ENCODE measurements at regions not wholly inside any gene's neighbourhood (a gene's known extent, or its start where the extent isn't known, plus 50 kb on each side); places are given as distances from the start of the nearest gene placed in this dataset.

GRCh38 chr7:82625377-82625776 is 181.8 kb upstream of the CACNA2D1 start (continued):
- no peak for TF ChIP-seq SMAD3 (CRISPR knock-in tag; IDR thresholded peaks at IDR 0.05; ENCODE audit: borderline replicate concordance)
- no peak for TF ChIP-seq RELA (CRISPR knock-in tag; IDR thresholded peaks at IDR 0.05; ENCODE audit: borderline replicate concordance)
- no peak for TF ChIP-seq MLX (CRISPR knock-in tag; IDR thresholded peaks at IDR 0.05)
- TF ChIP-seq ELF4 (CRISPR knock-in tag; IDR thresholded peaks at IDR 0.05; ENCODE audit: low read depth): no peak
- no peak for TF ChIP-seq AFF4 (CRISPR knock-in tag; IDR thresholded peaks at IDR 0.05; ENCODE audit: borderline replicate concordance)
- no peak for TF ChIP-seq KAT7 (CRISPR knock-in tag; IDR thresholded peaks at IDR 0.05; ENCODE audit: borderline replicate concordance)
- TF ChIP-seq EMX1 (CRISPR knock-in tag; IDR thresholded peaks at IDR 0.05): no peak

GRCh38 chr7:82624965-82625364 is 181.4 kb upstream of the CACNA2D1 start:
- no peak overlapping the region for H3K27ac Mint-ChIP-seq

GRCh38 chr7:82624337-82624736 is 180.8 kb upstream of the CACNA2D1 start:
- Mint-ChIP-seq H3K9me3 (peaks cover 12% of the 10 kb centered on the region), H3K4me3 (no peak overlapping the region), H3K27ac (no peak overlapping the region), H3K36me3 (no peaks in the 10 kb centered on the region), H3K27me3 (ENCODE audit: low read depth) (no peaks in the 10 kb centered on the region), H3K4me1 (no peaks in the 10 kb centered on the region)
- DNase-seq (ENCODE audit: low spot score): no peak
- TF ChIP-seq ZNF671 (CRISPR knock-in tag; IDR thresholded peaks at IDR 0.05): no peak
- TF ChIP-seq ZBTB43 (CRISPR knock-in tag; IDR thresholded peaks at IDR 0.05): no peak
- no peak for TF ChIP-seq EMX1 (CRISPR knock-in tag; IDR thresholded peaks at IDR 0.05)
- TF ChIP-seq HMGXB4 (CRISPR knock-in tag; IDR thresholded peaks at IDR 0.05): no peak
- TF ChIP-seq ZNF219 (CRISPR knock-in tag; IDR thresholded peaks at IDR 0.05; ENCODE audit: borderline replicate concordance): no peak
- no peak for TF ChIP-seq NR3C1 (CRISPR knock-in tag; conservative IDR thresholded peaks at IDR 0.05; ENCODE audit: low read depth)
- TF ChIP-seq MYBL2 (CRISPR knock-in tag; IDR thresholded peaks at IDR 0.05): no peak
- no peak for TF ChIP-seq ZNF121 (CRISPR knock-in tag; IDR thresholded peaks at IDR 0.05)
- TF ChIP-seq TP53 (CRISPR knock-in tag; IDR thresholded peaks at IDR 0.05): no peak
- TF ChIP-seq MXD4 (CRISPR knock-in tag; IDR thresholded peaks at IDR 0.05; ENCODE audit: borderline replicate concordance): no peak
- TF ChIP-seq IRF2 (CRISPR knock-in tag; IDR thresholded peaks at IDR 0.05; ENCODE audit: borderline replicate concordance, low read depth): no peak
- no peak for TF ChIP-seq GABPB1 (CRISPR knock-in tag; IDR thresholded peaks at IDR 0.05)
- no peak for TF ChIP-seq ZNF232 (CRISPR knock-in tag; IDR thresholded peaks at IDR 0.05)
- TF ChIP-seq IRF1 (CRISPR knock-in tag; IDR thresholded peaks at IDR 0.05): no peak
- no peak for TF ChIP-seq ATF1 (CRISPR knock-in tag; IDR thresholded peaks at IDR 0.05)
- no peak for TF ChIP-seq RELA (CRISPR knock-in tag; IDR thresholded peaks at IDR 0.05; ENCODE audit: borderline replicate concordance)
- no peak for TF ChIP-seq ZNF263 (CRISPR knock-in tag; IDR thresholded peaks at IDR 0.05; ENCODE audit: low read depth)
- TF ChIP-seq ZSCAN18 (CRISPR knock-in tag; IDR thresholded peaks at IDR 0.05): no peak
- TF ChIP-seq TCF7 (CRISPR knock-in tag; IDR thresholded peaks at IDR 0.05; ENCODE audit: low read depth): no peak
- no peak for TF ChIP-seq TEAD1 (CRISPR knock-in tag; IDR thresholded peaks at IDR 0.05)
- no peak for ATAC-seq
- CTCF ChIA-PET: interaction anchor here (1.3 kb wide), 1 partner anchor 99 kb away, joined by 3 read pairs; no protein-coding TSS in a partner anchor
- POLR2A ChIA-PET: interaction anchor here (0.6 kb wide), 1 partner anchor 112 kb away, joined by 3 read pairs; no protein-coding TSS in a partner anchor

More at GRCh38 chr7:82624965-82625364, 181.4 kb upstream of the CACNA2D1 start:
- Mint-ChIP-seq H3K36me3 (no peaks in the 10 kb centered on the region), H3K9me3 (peaks cover 12% of the 10 kb centered on the region), H3K4me3 (no peak overlapping the region), H3K4me1 (no peaks in the 10 kb centered on the region), H3K27me3 (ENCODE audit: low read depth) (no peaks in the 10 kb centered on the region)
- ChIA-PET POLR2A (interaction anchor here (0.6 kb wide), 1 partner anchor 113 kb away, joined by 3 read pairs; no protein-coding TSS in a partner anchor), CTCF (interaction anchor here (1.3 kb wide), 1 partner anchor 98 kb away, joined by 3 read pairs; no protein-coding TSS in a partner anchor)
- ATAC-seq: no peak
- TF ChIP-seq ZNF121 (CRISPR knock-in tag; IDR thresholded peaks at IDR 0.05) (no peak), HMGA2 (CRISPR knock-in tag; IDR thresholded peaks at IDR 0.05) (peak; percentile 93; the same call in 1 of the 2 replicates)
- DNase-seq (ENCODE audit: low spot score): no peak
